ENCODE measurements at regions not wholly inside any gene's neighbourhood (a gene's known extent, or its start where the extent isn't known, plus 50 kb on each side); places are given as distances from the start of the nearest gene placed in this dataset.

DNA sequence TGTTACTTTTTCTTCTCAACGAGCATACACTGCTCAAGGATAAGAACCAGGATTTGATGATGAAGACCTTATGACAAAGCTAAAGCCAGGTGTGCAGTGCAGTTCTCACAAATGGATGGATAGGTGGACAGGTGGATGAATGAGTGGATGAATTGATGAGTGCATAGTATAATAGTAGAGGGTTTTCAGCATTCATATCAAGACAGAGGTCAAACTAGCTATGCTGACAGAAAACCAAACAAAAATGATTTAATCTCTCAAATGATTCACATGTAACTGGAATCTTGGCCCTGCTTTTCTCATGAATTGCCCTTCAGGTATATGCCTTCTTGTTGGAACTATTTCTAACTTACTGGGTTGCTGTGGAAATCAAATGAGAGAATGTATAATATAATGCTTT, 240.9 kb downstream of the BCAT1 start:
- intact Hi-C loops (cut with micrococcal nuclease; ENCODE audit: unreplicated experiment), result no loop called here
- no TSS peak for BruUV-seq (replicated peaks)
- ATAC-seq (no peak), DNase-seq (ENCODE audit: low spot score) (no peak), FAIRE-seq (no peak)
- Histone ChIP-seq H3K27me3 (ENCODE audit: control insufficient read depth in 1 of 2, insufficient read depth in 2 of 2, low read length in 2 of 2) (no peaks in the 10 kb centered on the region; a peak in 1 of 5 replicates), H2AFZ (ENCODE audit: low read length) (no peak overlapping the region), H4K20me1 (ENCODE audit: insufficient read depth, low read length) (no peaks in the 10 kb centered on the region), H3K79me2 (ENCODE audit: insufficient read depth, low read length) (no peaks in the 10 kb centered on the region), H3K4me3 (replicated peaks in 1 of 3; ENCODE audit: insufficient read depth in 1 of 3, low read depth in 2 of 3, low read length in 3 of 3) (no peak overlapping the region), H3K4me2 (ENCODE audit: low read depth, low read length) (no peak overlapping the region), H3K4me1 (ENCODE audit: insufficient read depth, low read length) (no peaks in the 10 kb centered on the region), H3K36me3 (replicated peaks in 1 of 2; ENCODE audit: control insufficient read depth in 1 of 2, insufficient read depth in 2 of 2, low read length in 2 of 2) (no peaks in the 10 kb centered on the region), H3K9me3 (ENCODE audit: low read length) (no peaks in the 10 kb centered on the region), H3K27ac (ENCODE audit: extremely low read length, insufficient read depth, low read length) (no peak overlapping the region), H3K9ac (ENCODE audit: insufficient read depth, low read depth, low read length) (no peak overlapping the region)
- TF ChIP-seq ZNF124 (CRISPR knock-in tag; IDR thresholded peaks at IDR 0.05) (no peak), ISX (CRISPR knock-in tag; conservative IDR thresholded peaks at IDR 0.05) (no peak), KLF13 (CRISPR knock-in tag; IDR thresholded peaks at IDR 0.05) (no peak), ZFYVE20 (CRISPR knock-in tag; IDR thresholded peaks at IDR 0.05; ENCODE audit: borderline replicate concordance, low read depth) (no peak)
- TF ChIP-seq, protein P1, sequence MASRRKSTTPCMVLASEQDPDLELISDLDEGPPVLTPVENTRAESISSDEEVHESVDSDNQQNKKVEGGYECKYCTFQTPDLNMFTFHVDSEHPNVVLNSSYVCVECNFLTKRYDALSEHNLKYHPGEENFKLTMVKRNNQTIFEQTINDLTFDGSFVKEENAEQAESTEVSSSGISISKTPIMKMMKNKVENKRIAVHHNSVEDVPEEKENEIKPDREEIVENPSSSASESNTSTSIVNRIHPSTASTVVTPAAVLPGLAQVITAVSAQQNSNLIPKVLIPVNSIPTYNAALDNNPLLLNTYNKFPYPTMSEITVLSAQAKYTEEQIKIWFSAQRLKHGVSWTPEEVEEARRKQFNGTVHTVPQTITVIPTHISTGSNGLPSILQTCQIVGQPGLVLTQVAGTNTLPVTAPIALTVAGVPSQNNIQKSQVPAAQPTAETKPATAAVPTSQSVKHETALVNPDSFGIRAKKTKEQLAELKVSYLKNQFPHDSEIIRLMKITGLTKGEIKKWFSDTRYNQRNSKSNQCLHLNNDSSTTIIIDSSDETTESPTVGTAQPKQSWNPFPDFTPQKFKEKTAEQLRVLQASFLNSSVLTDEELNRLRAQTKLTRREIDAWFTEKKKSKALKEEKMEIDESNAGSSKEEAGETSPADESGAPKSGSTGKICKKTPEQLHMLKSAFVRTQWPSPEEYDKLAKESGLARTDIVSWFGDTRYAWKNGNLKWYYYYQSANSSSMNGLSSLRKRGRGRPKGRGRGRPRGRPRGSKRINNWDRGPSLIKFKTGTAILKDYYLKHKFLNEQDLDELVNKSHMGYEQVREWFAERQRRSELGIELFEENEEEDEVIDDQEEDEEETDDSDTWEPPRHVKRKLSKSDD (CRISPR knock-in tag; IDR thresholded peaks at IDR 0.05; ENCODE audit: low read depth), result no peak
- 0% methylated on average over 1 of the region's 1 CpG for WGBS (ENCODE audit: low lambda C conversion rate)
- in situ Hi-C loops (cut with HindIII; ENCODE audit: extremely low pct_ligation_motif_present, low pct_unique_long_range_greater_than_20kb), result no loop called here
- ChIA-PET POLR2A (no interaction called here), CTCF (ENCODE audit: low intra/inter-chr PET ratio, low total read pairs) (no interaction called here)

DNA sequence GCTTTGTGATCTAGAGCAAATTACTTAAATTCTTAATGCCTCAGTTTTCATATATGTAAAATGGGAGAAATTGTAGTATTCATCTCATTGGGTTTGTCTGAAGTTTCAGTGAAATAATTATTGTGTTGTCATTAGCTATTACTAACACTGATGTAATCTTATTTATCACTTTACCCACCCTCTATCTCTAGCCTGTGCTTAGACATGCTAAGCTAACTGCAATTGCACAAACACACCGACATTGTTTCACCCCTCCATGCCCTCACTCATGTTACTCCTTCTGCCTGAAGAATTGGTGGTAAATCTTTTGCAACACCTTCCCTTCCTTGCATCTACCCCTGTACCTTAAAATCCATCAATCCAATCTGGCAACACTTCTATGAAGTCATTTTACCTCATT, 241.6 kb downstream of the BCAT1 start:
- no TSS peak for BruUV-seq (replicated peaks)
- H3K9ac ChIP-seq (ENCODE audit: insufficient read depth, low read depth, low read length), result no peak overlapping the region
- DNase-seq (ENCODE audit: low spot score) (no peak), FAIRE-seq (no peak), ATAC-seq (no peak)
- no peak overlapping the region for H2AFZ ChIP-seq (ENCODE audit: low read length)
- no peak overlapping the region for H3K4me3 ChIP-seq (replicated peaks in 1 of 3; ENCODE audit: insufficient read depth in 1 of 3, low read depth in 2 of 3, low read length in 3 of 3)
- no peaks in the 10 kb centered on the region; a peak in 1 of 5 replicates for H3K27me3 ChIP-seq (ENCODE audit: control insufficient read depth in 1 of 2, insufficient read depth in 2 of 2, low read length in 2 of 2)
- POLR2A ChIA-PET, result no interaction called here
- no peaks in the 10 kb centered on the region for H3K36me3 ChIP-seq (replicated peaks in 1 of 2; ENCODE audit: control insufficient read depth in 1 of 2, insufficient read depth in 2 of 2, low read length in 2 of 2)
- H3K27ac ChIP-seq (ENCODE audit: extremely low read length, insufficient read depth, low read length), result no peak overlapping the region
- in situ Hi-C loops (cut with HindIII; ENCODE audit: extremely low pct_ligation_motif_present, low pct_unique_long_range_greater_than_20kb), result no loop called here
- intact Hi-C loops (cut with micrococcal nuclease; ENCODE audit: unreplicated experiment), result no loop called here
- H3K9me3 ChIP-seq (ENCODE audit: low read length), result no peaks in the 10 kb centered on the region
- H4K20me1 ChIP-seq (ENCODE audit: insufficient read depth, low read length), result no peaks in the 10 kb centered on the region
- no peak overlapping the region for H3K4me2 ChIP-seq (ENCODE audit: low read depth, low read length)
- no peaks in the 10 kb centered on the region for H3K79me2 ChIP-seq (ENCODE audit: insufficient read depth, low read length)
- CTCF ChIA-PET (ENCODE audit: low intra/inter-chr PET ratio, low total read pairs), result no interaction called here
- no peaks in the 10 kb centered on the region for H3K4me1 ChIP-seq (ENCODE audit: insufficient read depth, low read length)
- 0% methylated on average over 1 of the region's 1 CpG for WGBS (ENCODE audit: low lambda C conversion rate)
- TF ChIP-seq FOXM1 (CRISPR knock-in tag; IDR thresholded peaks at IDR 0.05) (no peak), DMAP1 (CRISPR knock-in tag; IDR thresholded peaks at IDR 0.05) (no peak), MBNL3 (CRISPR knock-in tag; conservative IDR thresholded peaks at IDR 0.05) (no peak), ZNF335 (CRISPR knock-in tag; IDR thresholded peaks at IDR 0.05) (no peak), MTA1 (CRISPR knock-in tag; IDR thresholded peaks at IDR 0.05; ENCODE audit: borderline replicate concordance) (no peak), FOXK2 (IDR thresholded peaks at IDR 0.05) (no peak)
- TF ChIP-seq, protein P2, sequence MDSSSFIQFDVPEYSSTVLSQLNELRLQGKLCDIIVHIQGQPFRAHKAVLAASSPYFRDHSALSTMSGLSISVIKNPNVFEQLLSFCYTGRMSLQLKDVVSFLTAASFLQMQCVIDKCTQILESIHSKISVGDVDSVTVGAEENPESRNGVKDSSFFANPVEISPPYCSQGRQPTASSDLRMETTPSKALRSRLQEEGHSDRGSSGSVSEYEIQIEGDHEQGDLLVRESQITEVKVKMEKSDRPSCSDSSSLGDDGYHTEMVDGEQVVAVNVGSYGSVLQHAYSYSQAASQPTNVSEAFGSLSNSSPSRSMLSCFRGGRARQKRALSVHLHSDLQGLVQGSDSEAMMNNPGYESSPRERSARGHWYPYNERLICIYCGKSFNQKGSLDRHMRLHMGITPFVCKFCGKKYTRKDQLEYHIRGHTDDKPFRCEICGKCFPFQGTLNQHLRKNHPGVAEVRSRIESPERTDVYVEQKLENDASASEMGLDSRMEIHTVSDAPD (CRISPR knock-in tag; IDR thresholded peaks at IDR 0.05), result no peak
- TF ChIP-seq, protein P3, sequence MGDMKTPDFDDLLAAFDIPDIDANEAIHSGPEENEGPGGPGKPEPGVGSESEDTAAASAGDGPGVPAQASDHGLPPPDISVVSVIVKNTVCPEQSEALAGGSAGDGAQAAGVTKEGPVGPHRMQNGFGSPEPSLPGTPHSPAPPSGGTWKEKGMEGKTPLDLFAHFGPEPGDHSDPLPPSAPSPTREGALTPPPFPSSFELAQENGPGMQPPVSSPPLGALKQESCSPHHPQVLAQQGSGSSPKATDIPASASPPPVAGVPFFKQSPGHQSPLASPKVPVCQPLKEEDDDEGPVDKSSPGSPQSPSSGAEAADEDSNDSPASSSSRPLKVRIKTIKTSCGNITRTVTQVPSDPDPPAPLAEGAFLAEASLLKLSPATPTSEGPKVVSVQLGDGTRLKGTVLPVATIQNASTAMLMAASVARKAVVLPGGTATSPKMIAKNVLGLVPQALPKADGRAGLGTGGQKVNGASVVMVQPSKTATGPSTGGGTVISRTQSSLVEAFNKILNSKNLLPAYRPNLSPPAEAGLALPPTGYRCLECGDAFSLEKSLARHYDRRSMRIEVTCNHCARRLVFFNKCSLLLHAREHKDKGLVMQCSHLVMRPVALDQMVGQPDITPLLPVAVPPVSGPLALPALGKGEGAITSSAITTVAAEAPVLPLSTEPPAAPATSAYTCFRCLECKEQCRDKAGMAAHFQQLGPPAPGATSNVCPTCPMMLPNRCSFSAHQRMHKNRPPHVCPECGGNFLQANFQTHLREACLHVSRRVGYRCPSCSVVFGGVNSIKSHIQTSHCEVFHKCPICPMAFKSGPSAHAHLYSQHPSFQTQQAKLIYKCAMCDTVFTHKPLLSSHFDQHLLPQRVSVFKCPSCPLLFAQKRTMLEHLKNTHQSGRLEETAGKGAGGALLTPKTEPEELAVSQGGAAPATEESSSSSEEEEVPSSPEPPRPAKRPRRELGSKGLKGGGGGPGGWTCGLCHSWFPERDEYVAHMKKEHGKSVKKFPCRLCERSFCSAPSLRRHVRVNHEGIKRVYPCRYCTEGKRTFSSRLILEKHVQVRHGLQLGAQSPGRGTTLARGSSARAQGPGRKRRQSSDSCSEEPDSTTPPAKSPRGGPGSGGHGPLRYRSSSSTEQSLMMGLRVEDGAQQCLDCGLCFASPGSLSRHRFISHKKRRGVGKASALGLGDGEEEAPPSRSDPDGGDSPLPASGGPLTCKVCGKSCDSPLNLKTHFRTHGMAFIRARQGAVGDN (CRISPR knock-in tag; IDR thresholded peaks at IDR 0.05), result no peak

Measured in HepG2 (cell line).